ENCODE measurements at regions not wholly inside any gene's neighbourhood (a gene's known extent, or its start where the extent isn't known, plus 50 kb on each side); places are given as distances from the start of the nearest gene placed in this dataset.

- POLR2A ChIA-PET, result no interaction called here
- CTCF ChIA-PET, result interaction anchor here (0.7 kb wide), 1 partner anchor 665 kb away, joined by 4 read pairs; no protein-coding TSS in a partner anchor
- DNase-seq (ENCODE audit: extremely low spot score), result no peak
- TF ChIP-seq L3MBTL2 (conservative IDR thresholded peaks at IDR 0.05) (no peak), ZNF384 (IDR thresholded peaks at IDR 0.05) (no peak), ARNT (IDR thresholded peaks at IDR 0.05) (no peak)
These were observed 190.7 kb upstream of the CD96 start for GRCh38 chr3:111351334-111351733.

GRCh38 chr3:111352585-111352984 lies 189.4 kb upstream of the CD96 start:
- no peak for DNase-seq (ENCODE audit: extremely low spot score)
- ChIA-PET CTCF (no interaction called here), POLR2A (no interaction called here)
- TF ChIP-seq PKNOX1 (IDR thresholded peaks at IDR 0.05) (no peak), SUZ12 (IDR thresholded peaks at IDR 0.05) (no peak), FOXA1 (IDR thresholded peaks at IDR 0.05) (no peak), L3MBTL2 (conservative IDR thresholded peaks at IDR 0.05) (no peak), HDGF (IDR thresholded peaks at IDR 0.05; ENCODE audit: borderline replicate concordance) (no peak), LEF1 (IDR thresholded peaks at IDR 0.05; ENCODE audit: borderline replicate concordance) (no peak), NFRKB (IDR thresholded peaks at IDR 0.05) (no peak), ZNF384 (IDR thresholded peaks at IDR 0.05) (no peak), TARDBP (IDR thresholded peaks at IDR 0.05) (no peak), BHLHE40 (IDR thresholded peaks at IDR 0.05; ENCODE audit: borderline replicate concordance) (no peak), FOXK2 (IDR thresholded peaks at IDR 0.05) (no peak), FOXM1 (IDR thresholded peaks at IDR 0.05; ENCODE audit: borderline replicate concordance) (no peak), ARNT (IDR thresholded peaks at IDR 0.05) (no peak), CTBP1 (IDR thresholded peaks at IDR 0.05; ENCODE audit: borderline replicate concordance) (no peak)

GRCh38 chr3:111359261-111360030 lies 182.6 kb upstream of the CD96 start:
- DNase-seq (ENCODE audit: extremely low spot score), result no peak
- ChIA-PET CTCF (no interaction called here), POLR2A (no interaction called here)
- no peak for TF ChIP-seq L3MBTL2 (conservative IDR thresholded peaks at IDR 0.05)
- TF ChIP-seq CTBP1 (IDR thresholded peaks at IDR 0.05; ENCODE audit: borderline replicate concordance), result no peak
- TF ChIP-seq SUZ12 (IDR thresholded peaks at IDR 0.05), result no peak
- TF ChIP-seq FOXA1 (IDR thresholded peaks at IDR 0.05), result no peak
- no peak for TF ChIP-seq FOXM1 (IDR thresholded peaks at IDR 0.05; ENCODE audit: borderline replicate concordance)
- TF ChIP-seq ARNT (IDR thresholded peaks at IDR 0.05), result no peak
- no peak for TF ChIP-seq LEF1 (IDR thresholded peaks at IDR 0.05; ENCODE audit: borderline replicate concordance)
- TF ChIP-seq BHLHE40 (IDR thresholded peaks at IDR 0.05; ENCODE audit: borderline replicate concordance), result no peak
- no peak for TF ChIP-seq SP1 (IDR thresholded peaks at IDR 0.05)
- no peak for TF ChIP-seq NFRKB (IDR thresholded peaks at IDR 0.05)
- no peak for TF ChIP-seq PKNOX1 (IDR thresholded peaks at IDR 0.05)
- TF ChIP-seq HDGF (IDR thresholded peaks at IDR 0.05; ENCODE audit: borderline replicate concordance), result no peak
- no peak for TF ChIP-seq TARDBP (IDR thresholded peaks at IDR 0.05)
- no peak for TF ChIP-seq ZNF384 (IDR thresholded peaks at IDR 0.05)
- TF ChIP-seq ELF4 (IDR thresholded peaks at IDR 0.05), result no peak
- no peak for TF ChIP-seq FOXK2 (IDR thresholded peaks at IDR 0.05)

- CTCF ChIA-PET, result no interaction called here
- POLR2A ChIA-PET, result no interaction called here
- TF ChIP-seq SUZ12 (IDR thresholded peaks at IDR 0.05) (no peak), ARNT (IDR thresholded peaks at IDR 0.05) (no peak), BHLHE40 (IDR thresholded peaks at IDR 0.05; ENCODE audit: borderline replicate concordance) (no peak), L3MBTL2 (conservative IDR thresholded peaks at IDR 0.05) (no peak), CTBP1 (IDR thresholded peaks at IDR 0.05; ENCODE audit: borderline replicate concordance) (no peak), FOXK2 (IDR thresholded peaks at IDR 0.05) (no peak), LEF1 (IDR thresholded peaks at IDR 0.05; ENCODE audit: borderline replicate concordance) (no peak), ELF4 (IDR thresholded peaks at IDR 0.05) (no peak), TARDBP (IDR thresholded peaks at IDR 0.05) (no peak), FOXA1 (IDR thresholded peaks at IDR 0.05) (no peak), PKNOX1 (IDR thresholded peaks at IDR 0.05) (no peak), HDGF (IDR thresholded peaks at IDR 0.05; ENCODE audit: borderline replicate concordance) (no peak)
These were observed 179.5 kb upstream of the CD96 start for GRCh38 chr3:111362381-111363009.

GRCh38 chr3:111366515-111366914 lies 175.5 kb upstream of the CD96 start:
- POLR2A ChIA-PET, result no interaction called here
- no peak for DNase-seq (ENCODE audit: extremely low spot score)
- CTCF ChIA-PET, result no interaction called here
- TF ChIP-seq NFRKB (IDR thresholded peaks at IDR 0.05) (no peak), ARNT (IDR thresholded peaks at IDR 0.05) (no peak), HDGF (IDR thresholded peaks at IDR 0.05; ENCODE audit: borderline replicate concordance) (no peak), CTBP1 (IDR thresholded peaks at IDR 0.05; ENCODE audit: borderline replicate concordance) (no peak), FOXA1 (IDR thresholded peaks at IDR 0.05) (no peak), SP1 (IDR thresholded peaks at IDR 0.05) (no peak), L3MBTL2 (conservative IDR thresholded peaks at IDR 0.05) (no peak), TARDBP (IDR thresholded peaks at IDR 0.05) (no peak), FOXM1 (IDR thresholded peaks at IDR 0.05; ENCODE audit: borderline replicate concordance) (no peak), ELF4 (IDR thresholded peaks at IDR 0.05) (no peak), FOXK2 (IDR thresholded peaks at IDR 0.05) (no peak), SUZ12 (IDR thresholded peaks at IDR 0.05) (no peak)

More at GRCh38 chr3:111362381-111363009, 179.5 kb upstream of the CD96 start:
- DNase-seq (ENCODE audit: extremely low spot score), result no peak

GRCh38 chr3:111368056-111368455 lies 173.9 kb upstream of the CD96 start:
- ChIA-PET POLR2A (no interaction called here), CTCF (interaction anchor here (0.7 kb wide), 1 partner anchor 98 kb away, joined by 3 read pairs; no protein-coding TSS in a partner anchor)
- no peak for TF ChIP-seq HDGF (IDR thresholded peaks at IDR 0.05; ENCODE audit: borderline replicate concordance)
- no peak for TF ChIP-seq ARNT (IDR thresholded peaks at IDR 0.05)
- no peak for TF ChIP-seq L3MBTL2 (conservative IDR thresholded peaks at IDR 0.05)
- no peak for TF ChIP-seq FOXA1 (IDR thresholded peaks at IDR 0.05)
- no peak for TF ChIP-seq CTBP1 (IDR thresholded peaks at IDR 0.05; ENCODE audit: borderline replicate concordance)
- no peak for TF ChIP-seq NFRKB (IDR thresholded peaks at IDR 0.05)
- no peak for TF ChIP-seq PKNOX1 (IDR thresholded peaks at IDR 0.05)
- no peak for TF ChIP-seq FOXK2 (IDR thresholded peaks at IDR 0.05)
- TF ChIP-seq TARDBP (IDR thresholded peaks at IDR 0.05), result no peak
- no peak for TF ChIP-seq LEF1 (IDR thresholded peaks at IDR 0.05; ENCODE audit: borderline replicate concordance)
- TF ChIP-seq FOXM1 (IDR thresholded peaks at IDR 0.05; ENCODE audit: borderline replicate concordance), result no peak
- no peak for TF ChIP-seq ELF4 (IDR thresholded peaks at IDR 0.05)
- TF ChIP-seq BHLHE40 (IDR thresholded peaks at IDR 0.05; ENCODE audit: borderline replicate concordance), result no peak
- TF ChIP-seq SP1 (IDR thresholded peaks at IDR 0.05), result no peak
- no peak for TF ChIP-seq ZNF384 (IDR thresholded peaks at IDR 0.05)
- no peak for TF ChIP-seq SUZ12 (IDR thresholded peaks at IDR 0.05)
- DNase-seq (ENCODE audit: extremely low spot score), result no peak

Data from HEK293T (cell line).